Kidney glomerular epithelial cell (primary cell): ENCODE measurements at regions not wholly inside any gene's neighbourhood (a gene's known extent, or its start where the extent isn't known, plus 50 kb on each side); places are given as distances from the start of the nearest gene placed in this dataset.
"Not testable (repeated sequence)": the region's sequence is repeated elsewhere in the genome, so short reads cannot be mapped to it uniquely, and the experiment has no call there.

Source experiments
- DNase-seq: peaks from one replicate; lab custom pipeline; 2025; lab: John Stamatoyannopoulos, UW

DNA sequence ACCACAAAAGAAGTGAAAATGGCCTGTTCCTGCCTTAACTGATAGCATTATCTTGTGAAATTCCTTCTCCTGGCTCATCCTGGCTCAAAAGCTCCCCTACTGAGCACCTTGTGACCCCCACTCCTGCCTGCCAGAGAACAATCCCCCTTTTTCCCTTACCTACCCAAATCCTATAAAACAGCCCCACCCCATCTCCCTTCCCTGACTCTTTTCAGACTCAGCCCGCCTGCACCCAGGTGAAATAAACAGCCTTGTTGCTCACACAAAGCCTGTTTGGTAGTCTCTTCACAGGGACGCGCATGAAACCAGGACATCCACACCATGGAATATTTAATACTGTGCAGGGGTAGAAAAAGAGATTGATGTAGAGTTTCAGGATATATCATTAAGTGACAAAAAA is 1677.0 kb downstream of the C4orf33 start:
- DNase-seq: not testable (repeated sequence)

DNA sequence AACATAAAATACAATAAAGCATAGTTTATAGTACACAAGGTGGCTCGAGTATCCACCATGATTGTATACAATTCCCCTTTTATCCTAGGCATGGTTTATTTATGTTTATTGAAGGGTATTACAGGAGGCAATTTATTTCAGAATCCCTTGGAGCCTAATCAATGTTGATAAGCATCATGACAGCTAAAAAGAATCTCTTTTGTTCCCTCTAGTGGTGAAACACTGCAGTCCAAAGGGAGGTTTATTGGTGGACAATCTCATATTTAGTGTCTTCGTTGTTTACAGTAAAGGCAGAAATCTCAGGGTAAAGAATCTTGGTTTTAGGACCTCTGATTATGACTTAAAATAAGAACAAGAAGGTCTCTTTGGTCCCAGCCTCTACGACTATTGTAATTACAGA is 1712.5 kb downstream of the C4orf33 start:
- peak; percentile 5 for DNase-seq

DNA sequence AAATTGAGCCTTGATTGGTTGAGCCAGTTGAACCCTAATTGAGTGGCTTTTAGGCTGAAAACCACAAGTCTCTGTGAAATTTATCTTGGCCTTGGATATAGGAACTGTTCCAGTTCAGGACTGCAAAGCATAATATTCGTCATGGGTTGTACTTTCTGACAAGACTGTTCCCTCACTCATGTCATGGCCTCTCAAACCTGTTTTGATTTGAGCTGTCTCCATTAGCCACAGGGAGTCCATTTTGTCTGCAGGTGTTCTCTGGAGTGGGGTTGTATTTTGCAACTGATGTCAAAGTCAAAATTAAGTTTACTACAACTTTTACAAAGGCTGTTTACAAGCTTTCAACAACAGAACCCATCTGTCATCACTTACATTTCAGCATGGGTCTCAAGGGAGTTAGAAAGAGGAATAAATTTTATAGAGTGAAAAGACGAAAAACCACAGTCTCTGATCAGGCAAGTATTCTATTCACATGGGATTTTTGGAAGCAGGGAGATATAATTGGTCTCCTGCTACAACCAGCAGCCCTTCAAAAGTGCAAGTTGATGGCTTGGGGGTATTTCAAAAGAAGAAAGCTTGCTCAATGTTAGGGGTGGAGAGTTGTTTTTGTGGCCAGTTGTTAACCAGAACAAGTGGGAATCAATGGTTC is 1716.3 kb downstream of the C4orf33 start:
- no peak for DNase-seq

- no peak for DNase-seq
These were observed 1718.9 kb downstream of the C4orf33 start for GRCh38 chr4:130814896-130815295.

DNA sequence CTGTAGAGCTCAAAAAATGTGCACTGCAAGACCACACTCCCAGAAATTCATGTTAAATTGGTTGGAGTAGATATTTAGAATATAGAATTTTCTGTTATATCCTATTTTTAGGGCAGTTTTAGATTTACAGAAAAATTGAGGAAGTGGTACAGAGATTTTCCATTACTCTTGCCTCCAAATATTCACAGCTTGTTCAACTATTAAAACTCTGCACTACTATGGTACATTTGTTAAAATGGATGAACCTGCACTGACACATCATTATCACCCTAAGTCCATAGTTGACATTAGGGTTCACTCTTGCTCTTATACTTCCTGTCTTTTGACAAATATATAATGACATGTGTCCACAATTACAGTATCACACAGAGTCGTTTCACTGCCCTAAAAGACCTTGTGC is 1724.5 kb downstream of the C4orf33 start:
- no peak for DNase-seq

- DNase-seq: no peak
These were observed 1729.3 kb downstream of the C4orf33 start for GRCh38 chr4:130825284-130825683.

- DNase-seq: no peak
These were observed 1754.1 kb downstream of the C4orf33 start for GRCh38 chr4:130850019-130850524.

DNA sequence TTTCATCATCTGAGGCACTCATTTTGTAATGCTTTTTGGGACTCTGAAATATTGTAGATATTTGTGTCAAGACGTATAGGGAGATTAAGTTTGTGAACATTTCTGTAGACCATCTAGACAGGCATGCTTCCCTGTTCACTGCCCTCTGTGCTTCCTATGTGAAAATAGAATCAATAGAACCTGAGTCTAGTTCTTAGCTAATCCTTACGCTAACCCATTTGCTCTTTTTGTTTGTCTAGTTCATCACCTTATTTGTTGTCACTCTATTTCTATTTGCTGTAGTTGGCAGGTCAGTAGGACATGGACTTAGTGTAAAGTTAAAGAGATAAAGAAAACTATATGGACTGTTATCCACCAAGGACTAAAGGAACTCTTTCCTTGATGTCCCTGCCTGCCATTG is 1755.2 kb downstream of the C4orf33 start:
- DNase-seq: no peak

DNA sequence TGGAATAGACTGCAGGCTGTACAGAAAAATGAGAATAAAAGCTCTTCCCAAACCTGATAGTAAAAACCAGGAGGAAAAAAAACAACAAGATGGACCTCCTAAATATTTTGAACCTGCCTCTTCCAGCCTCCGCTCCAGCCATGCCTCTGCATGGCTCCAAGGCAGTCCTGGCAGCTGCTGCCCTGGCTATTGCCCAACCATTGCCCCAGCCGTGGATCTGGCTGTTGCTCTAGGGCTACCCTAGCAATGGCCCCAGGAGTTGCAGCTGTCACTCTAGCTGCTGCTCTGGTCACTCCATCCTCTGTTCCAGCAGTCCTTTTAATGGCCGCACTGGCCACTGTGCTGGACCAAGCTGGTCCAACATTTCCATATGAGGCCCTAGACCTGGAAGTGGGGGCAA is 1756.0 kb downstream of the C4orf33 start:
- no peak for DNase-seq

DNA sequence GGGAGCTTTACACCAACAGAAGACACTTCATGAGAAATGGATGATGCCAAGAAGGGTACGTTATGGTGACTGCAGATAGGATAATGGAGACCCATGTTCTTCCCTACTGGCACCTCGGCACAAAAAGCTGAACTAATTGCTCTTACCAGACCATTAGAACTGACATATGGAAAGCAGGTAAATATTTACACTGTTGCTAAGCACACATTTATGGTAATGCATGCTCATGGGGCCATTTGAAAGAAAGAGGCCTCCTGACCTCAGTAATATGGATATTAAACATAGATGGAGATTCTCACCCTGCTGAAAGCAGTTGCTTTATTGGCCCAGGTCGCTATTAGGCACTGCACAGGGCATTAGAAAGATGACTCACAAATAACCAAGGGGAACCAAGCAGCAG is 1759.6 kb downstream of the C4orf33 start:
- DNase-seq: no peak

DNA sequence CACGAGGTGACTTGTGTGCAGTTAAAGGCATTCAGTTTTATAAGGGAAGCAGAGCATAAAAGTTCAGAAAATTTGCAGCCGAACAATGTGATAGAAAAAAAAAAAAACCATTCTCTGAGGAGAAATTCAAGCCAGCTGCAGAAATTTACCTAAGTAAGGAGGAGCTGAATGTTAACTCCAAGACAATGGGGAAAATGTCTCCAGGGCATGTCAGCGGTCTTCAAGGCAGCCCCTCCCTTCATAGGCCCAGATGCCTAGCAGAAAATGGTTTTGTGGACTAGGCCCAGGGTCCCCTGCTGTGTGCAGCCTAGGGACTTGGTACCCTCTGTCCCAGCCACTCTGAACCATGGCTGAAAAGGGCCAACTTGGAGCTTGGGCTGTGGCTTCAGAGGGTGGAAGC is 1764.0 kb downstream of the C4orf33 start:
- no peak for DNase-seq

- no peak for DNase-seq
These were observed 1801.0 kb downstream of the C4orf33 start for GRCh38 chr4:130896920-130897319.

GRCh38 chr4:130901321-130901720 is 1805.4 kb downstream of the C4orf33 start:
- no peak for DNase-seq

GRCh38 chr4:130922955-130923354 is 1827.0 kb downstream of the C4orf33 start:
- no peak for DNase-seq

- DNase-seq: no peak
These were observed 1859.6 kb downstream of the C4orf33 start for GRCh38 chr4:130955520-130955919.

DNA sequence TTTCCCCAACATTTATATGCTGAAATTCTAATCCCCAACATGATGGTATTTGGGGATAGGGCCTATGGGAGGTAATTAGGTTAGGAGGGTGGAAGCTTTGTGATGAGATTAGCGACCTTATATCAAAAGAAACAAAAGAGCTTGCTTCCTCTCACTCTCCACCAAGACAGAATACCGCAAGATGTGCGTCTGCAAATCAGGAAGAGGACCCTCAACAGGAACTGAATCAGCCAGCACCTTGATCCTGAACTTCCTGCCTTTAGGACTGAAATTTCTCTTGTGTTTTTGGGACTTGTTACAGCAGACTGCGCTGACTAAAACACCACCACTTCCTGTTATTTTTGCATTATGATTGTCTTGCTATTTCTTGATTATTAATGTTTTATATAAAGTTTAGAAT is 1889.4 kb downstream of the C4orf33 start:
- DNase-seq: no peak

- no peak for DNase-seq
These were observed 1900.0 kb downstream of the C4orf33 start for GRCh38 chr4:130995988-130996387.

- DNase-seq: no peak
These were observed 1905.4 kb downstream of the C4orf33 start for GRCh38 chr4:131001371-131001770.

DNA sequence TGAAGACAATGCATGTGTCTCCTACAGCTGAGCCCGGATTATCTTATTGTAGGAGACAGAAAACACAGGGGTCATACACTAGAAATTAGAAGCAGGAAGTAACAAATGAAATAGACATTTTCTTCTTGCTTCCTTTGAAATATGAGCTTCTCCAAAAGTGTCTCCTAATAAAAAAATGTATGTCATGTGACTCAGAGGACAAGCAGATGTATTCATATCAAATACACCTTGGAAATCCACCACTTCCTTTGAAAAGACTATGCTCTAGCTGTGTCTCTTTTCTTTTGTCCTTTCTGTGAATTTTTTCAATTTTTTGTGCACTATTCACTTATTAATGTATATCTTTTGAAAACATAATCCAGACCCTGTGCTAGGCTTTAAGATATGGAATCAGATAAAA is 1906.2 kb downstream of the C4orf33 start:
- no peak for DNase-seq

DNA sequence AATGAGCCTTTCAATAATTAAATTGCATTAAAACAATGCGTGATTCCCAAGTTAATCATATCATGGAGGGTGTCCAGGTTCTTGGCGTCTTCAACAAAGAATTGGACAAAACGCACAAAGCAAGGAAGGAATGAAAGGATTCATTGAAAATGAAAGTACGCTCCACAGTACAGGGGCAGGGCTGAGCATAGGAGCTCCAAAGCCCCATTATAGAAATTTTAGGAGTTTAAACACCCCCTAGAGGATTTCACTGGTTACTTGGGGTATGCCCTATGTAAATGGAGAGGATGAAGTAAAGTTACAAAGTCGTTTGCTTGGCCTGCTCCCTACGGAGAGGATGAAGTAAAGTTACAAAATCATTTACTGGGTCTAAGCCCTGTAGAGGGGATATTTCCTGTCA is 1910.4 kb downstream of the C4orf33 start:
- DNase-seq: no peak

GRCh38 chr4:131011961-131012360 is 1916.0 kb downstream of the C4orf33 start:
- DNase-seq: not testable (repeated sequence)

DNA sequence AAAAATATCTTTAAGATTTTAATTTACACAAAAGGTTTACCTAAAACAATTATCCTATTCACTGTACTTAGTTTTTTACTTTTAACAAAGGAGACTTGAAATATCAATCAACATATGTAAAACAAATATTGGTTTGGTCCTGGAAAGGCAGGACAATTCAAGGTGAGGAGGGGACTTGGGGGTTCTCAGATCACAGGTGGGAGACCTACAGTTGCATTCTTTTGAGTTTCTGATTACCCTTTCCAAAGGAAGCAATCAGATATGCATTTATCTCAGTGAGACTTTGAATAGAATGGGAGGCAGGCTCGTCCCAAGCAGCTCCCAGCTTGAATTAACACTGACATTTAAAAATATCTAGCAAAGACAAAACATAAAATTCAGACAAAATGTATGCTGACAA is 1917.3 kb downstream of the C4orf33 start:
- DNase-seq: no peak

DNA sequence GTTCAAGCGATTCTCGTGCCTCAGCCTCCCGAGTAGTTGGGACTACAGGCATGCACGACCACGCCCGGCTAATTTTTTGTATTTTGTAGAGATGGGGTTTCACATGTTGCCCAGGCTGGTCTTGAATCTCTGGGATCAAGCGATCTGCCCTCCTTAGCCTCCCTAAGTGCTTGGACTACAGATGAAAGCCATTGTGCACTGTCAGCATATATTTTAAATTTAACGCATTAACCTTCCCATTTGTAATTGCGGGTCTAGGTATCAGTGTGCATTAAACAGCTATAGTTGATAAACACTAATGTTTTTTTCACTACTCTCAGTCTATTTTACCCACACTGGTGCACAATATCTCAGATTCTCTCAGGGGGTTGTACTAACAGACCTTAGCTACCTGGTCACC is 1930.8 kb downstream of the C4orf33 start:
- no peak for DNase-seq

DNA sequence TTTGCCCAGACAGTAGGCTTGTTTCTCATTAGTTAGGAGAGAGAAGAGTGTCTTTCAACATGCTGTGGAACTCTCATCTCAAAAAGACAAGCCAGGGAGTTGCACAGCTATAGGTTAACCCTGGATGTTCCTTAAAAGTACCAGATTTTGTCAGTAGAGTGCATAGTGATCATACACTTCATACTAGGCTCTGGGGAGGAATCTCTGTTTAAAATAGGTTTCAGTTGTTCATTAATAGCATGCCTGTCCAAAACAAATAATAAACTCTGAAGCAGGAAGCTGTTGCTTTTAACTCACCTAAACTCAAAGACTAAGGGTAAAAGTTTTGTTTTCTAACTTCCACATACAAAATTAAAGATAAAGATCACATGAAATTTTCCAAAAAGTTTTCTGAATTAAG is 1948.4 kb downstream of the C4orf33 start:
- no peak for DNase-seq
